ENCODE measurements at regions not wholly inside any gene's neighbourhood (a gene's known extent, or its start where the extent isn't known, plus 50 kb on each side); places are given as distances from the start of the nearest gene placed in this dataset.

- TF ChIP-seq, protein P1, sequence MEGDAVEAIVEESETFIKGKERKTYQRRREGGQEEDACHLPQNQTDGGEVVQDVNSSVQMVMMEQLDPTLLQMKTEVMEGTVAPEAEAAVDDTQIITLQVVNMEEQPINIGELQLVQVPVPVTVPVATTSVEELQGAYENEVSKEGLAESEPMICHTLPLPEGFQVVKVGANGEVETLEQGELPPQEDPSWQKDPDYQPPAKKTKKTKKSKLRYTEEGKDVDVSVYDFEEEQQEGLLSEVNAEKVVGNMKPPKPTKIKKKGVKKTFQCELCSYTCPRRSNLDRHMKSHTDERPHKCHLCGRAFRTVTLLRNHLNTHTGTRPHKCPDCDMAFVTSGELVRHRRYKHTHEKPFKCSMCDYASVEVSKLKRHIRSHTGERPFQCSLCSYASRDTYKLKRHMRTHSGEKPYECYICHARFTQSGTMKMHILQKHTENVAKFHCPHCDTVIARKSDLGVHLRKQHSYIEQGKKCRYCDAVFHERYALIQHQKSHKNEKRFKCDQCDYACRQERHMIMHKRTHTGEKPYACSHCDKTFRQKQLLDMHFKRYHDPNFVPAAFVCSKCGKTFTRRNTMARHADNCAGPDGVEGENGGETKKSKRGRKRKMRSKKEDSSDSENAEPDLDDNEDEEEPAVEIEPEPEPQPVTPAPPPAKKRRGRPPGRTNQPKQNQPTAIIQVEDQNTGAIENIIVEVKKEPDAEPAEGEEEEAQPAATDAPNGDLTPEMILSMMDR (IDR thresholded peaks at IDR 0.05; ENCODE audit: low read depth, low read length): no peak
- H3K27ac ChIP-seq: no peak overlapping the region
- no peaks in the 10 kb centered on the region for H3K36me3 ChIP-seq
- DNase-seq: no peak
- no peaks in the 10 kb centered on the region for H3K9me3 ChIP-seq (ENCODE audit: severe bottlenecking)
- H3K27me3 ChIP-seq (ENCODE audit: insufficient read depth, low read depth, severe bottlenecking): no peaks in the 10 kb centered on the region
- H3K4me3 ChIP-seq (ENCODE audit: low read depth, low read length): no peak overlapping the region
Measured at GRCh38 chr6:71106276-71106675, 149.4 kb upstream of the B3GAT2 start.

GRCh38 chr6:71107911-71108420 lies 151.1 kb upstream of the B3GAT2 start:
- no peak overlapping the region for H3K27ac ChIP-seq
- H3K9me3 ChIP-seq (ENCODE audit: severe bottlenecking): no peaks in the 10 kb centered on the region
- H3K27me3 ChIP-seq (ENCODE audit: insufficient read depth, low read depth, severe bottlenecking): no peaks in the 10 kb centered on the region
- TF ChIP-seq, protein P1 (IDR thresholded peaks at IDR 0.05; ENCODE audit: low read depth, low read length): no peak
- DNase-seq: no peak
- no peak overlapping the region for H3K4me3 ChIP-seq (ENCODE audit: low read depth, low read length)
- no peaks in the 10 kb centered on the region for H3K36me3 ChIP-seq

DNA sequence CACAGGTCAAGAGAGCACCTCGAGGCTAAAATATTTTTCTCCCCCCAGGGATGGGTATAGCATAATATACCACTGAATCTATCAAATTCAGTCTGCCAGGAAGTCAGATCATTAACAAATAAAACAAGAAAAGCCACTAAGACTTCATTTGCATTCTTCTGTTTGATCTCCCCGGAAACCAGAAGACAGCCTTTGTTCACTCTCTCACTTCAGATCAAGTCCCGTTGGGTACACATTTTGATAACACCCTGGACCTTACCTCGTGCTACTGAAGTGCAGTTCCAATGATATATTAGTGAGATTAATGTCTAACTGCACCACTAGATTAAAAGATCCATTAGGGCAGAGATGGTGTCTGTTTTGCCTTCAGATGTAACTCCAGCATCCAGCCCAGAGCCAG lies 157.7 kb upstream of the B3GAT2 start:
- TF ChIP-seq, protein P1 (IDR thresholded peaks at IDR 0.05; ENCODE audit: low read depth, low read length): no peak
- H3K9me3 ChIP-seq (ENCODE audit: severe bottlenecking): no peaks in the 10 kb centered on the region

DNA sequence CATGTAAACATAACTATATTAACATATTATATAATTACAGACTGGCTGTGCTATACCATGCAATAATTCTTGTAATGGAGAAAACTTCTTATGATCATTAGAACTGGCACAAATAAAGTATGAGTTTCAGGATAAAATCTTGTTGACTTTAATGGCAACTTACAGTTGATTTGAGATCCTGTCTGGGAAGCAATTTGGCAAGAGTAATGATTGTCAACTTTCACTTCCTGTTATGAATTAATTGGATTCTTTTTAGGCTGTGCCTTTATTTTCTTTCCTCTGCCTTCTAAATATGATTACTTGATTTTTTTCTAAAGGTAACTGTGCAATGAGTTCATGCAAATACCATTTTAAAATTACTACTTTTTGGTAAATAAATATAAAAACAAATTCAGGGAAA lies 158.1 kb upstream of the B3GAT2 start:
- no peaks in the 10 kb centered on the region for H3K36me3 ChIP-seq
- H3K4me3 ChIP-seq (ENCODE audit: low read depth, low read length): no peak overlapping the region
- H3K9me3 ChIP-seq (ENCODE audit: severe bottlenecking): no peaks in the 10 kb centered on the region
- DNase-seq: no peak
- H3K27ac ChIP-seq: no peak overlapping the region
- TF ChIP-seq, protein P1 (IDR thresholded peaks at IDR 0.05; ENCODE audit: low read depth, low read length): no peak
- H3K27me3 ChIP-seq (ENCODE audit: insufficient read depth, low read depth, severe bottlenecking): no peaks in the 10 kb centered on the region

More for the DNA sequence above, 157.7 kb upstream of the B3GAT2 start:
- H3K27ac ChIP-seq: no peak overlapping the region
- H3K36me3 ChIP-seq: no peaks in the 10 kb centered on the region
- no peak for DNase-seq
- H3K27me3 ChIP-seq (ENCODE audit: insufficient read depth, low read depth, severe bottlenecking): no peaks in the 10 kb centered on the region
- no peak overlapping the region for H3K4me3 ChIP-seq (ENCODE audit: low read depth, low read length)

GRCh38 chr6:71119560-71119959 lies 162.7 kb upstream of the B3GAT2 start:
- no peaks in the 10 kb centered on the region for H3K36me3 ChIP-seq
- H3K27ac ChIP-seq: no peak overlapping the region
- no peak for DNase-seq
- TF ChIP-seq, protein P1 (IDR thresholded peaks at IDR 0.05; ENCODE audit: low read depth, low read length): no peak
- no peaks in the 10 kb centered on the region for H3K9me3 ChIP-seq (ENCODE audit: severe bottlenecking)
- H3K4me3 ChIP-seq (ENCODE audit: low read depth, low read length): no peak overlapping the region
- no peaks in the 10 kb centered on the region for H3K27me3 ChIP-seq (ENCODE audit: insufficient read depth, low read depth, severe bottlenecking)

- no peak for DNase-seq
- H3K27ac ChIP-seq: no peak overlapping the region
- H3K36me3 ChIP-seq: no peaks in the 10 kb centered on the region
- TF ChIP-seq, protein P1 (IDR thresholded peaks at IDR 0.05; ENCODE audit: low read depth, low read length): no peak
- H3K4me3 ChIP-seq (ENCODE audit: low read depth, low read length): no peak overlapping the region
- H3K9me3 ChIP-seq (ENCODE audit: severe bottlenecking): peaks cover 5% of the 10 kb centered on the region
- no peaks in the 10 kb centered on the region for H3K27me3 ChIP-seq (ENCODE audit: insufficient read depth, low read depth, severe bottlenecking)
Measured at GRCh38 chr6:71123051-71123450, 165.6 kb upstream of the OGFRL1 start.
